NB4 (cell line): ENCODE measurements at regions not wholly inside any gene's neighbourhood (a gene's known extent, or its start where the extent isn't known, plus 50 kb on each side); places are given as distances from the start of the nearest gene placed in this dataset.

Source experiments
- POLR2A ChIP-seq: IDR thresholded peaks from 2 replicates; pipeline ENCODE4 v1.6.1; 2011; ENCODE audit warnings: mild to moderate bottlenecking; ENCODE audit not compliant: insufficient read length; ENCODE audit errors: extremely low read depth
- TF ChIP-seq, protein P1 (sequence below): IDR thresholded peaks from one replicate; pipeline ENCODE4 v1.5.1; 2012; ENCODE audit warnings: low read depth, low read length
- TF ChIP-seq, protein P2 (sequence below): IDR thresholded peaks from 2 replicates; pipeline ENCODE4 v1.6.1; 2011; ENCODE audit warnings: low read depth, low read length

DNA sequence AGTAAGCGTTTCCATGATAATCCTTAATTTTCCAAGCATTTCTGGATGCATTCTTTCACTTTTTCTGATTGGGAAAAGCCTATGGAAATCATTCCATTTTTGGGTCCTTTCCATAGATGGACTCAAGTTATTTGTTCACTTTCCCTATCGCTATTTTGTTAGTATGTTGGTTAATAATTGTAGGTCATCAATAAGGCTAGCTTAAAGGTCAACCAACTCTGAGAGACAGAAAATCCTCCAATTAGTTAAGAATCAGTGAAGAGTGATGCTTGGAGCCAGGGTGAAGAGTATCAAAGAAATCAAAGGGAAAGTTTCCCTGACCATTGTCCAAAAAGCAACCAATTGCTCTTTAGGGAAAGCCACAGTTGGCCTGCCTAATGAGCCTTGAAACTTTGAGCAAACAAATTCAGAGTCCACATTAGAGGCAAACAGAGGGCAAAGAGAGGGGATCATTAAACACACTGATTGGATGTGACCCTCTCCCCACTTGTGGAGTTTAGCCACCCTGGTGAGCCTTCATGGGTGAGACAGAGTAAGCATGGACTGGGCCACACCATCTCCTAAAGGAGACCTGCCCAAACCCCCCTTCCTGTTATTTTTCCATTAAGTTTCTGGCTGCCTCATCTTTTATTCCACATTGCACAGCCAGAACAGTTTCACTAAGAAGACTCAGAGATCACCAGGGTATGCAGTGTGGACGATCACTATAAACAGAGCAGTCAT is 133.4 kb upstream of the DYNLRB2 start:
- TF ChIP-seq, protein P1, sequence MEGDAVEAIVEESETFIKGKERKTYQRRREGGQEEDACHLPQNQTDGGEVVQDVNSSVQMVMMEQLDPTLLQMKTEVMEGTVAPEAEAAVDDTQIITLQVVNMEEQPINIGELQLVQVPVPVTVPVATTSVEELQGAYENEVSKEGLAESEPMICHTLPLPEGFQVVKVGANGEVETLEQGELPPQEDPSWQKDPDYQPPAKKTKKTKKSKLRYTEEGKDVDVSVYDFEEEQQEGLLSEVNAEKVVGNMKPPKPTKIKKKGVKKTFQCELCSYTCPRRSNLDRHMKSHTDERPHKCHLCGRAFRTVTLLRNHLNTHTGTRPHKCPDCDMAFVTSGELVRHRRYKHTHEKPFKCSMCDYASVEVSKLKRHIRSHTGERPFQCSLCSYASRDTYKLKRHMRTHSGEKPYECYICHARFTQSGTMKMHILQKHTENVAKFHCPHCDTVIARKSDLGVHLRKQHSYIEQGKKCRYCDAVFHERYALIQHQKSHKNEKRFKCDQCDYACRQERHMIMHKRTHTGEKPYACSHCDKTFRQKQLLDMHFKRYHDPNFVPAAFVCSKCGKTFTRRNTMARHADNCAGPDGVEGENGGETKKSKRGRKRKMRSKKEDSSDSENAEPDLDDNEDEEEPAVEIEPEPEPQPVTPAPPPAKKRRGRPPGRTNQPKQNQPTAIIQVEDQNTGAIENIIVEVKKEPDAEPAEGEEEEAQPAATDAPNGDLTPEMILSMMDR = no peak
- TF ChIP-seq POLR2A = no peak
- TF ChIP-seq, protein P2, sequence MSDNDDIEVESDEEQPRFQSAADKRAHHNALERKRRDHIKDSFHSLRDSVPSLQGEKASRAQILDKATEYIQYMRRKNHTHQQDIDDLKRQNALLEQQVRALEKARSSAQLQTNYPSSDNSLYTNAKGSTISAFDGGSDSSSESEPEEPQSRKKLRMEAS = no peak
